Keratinocyte (primary cell): ENCODE measurements at regions not wholly inside any gene's neighbourhood (a gene's known extent, or its start where the extent isn't known, plus 50 kb on each side); places are given as distances from the start of the nearest gene placed in this dataset.

Experiments
- CTCF ChIP-seq, 3 experiments: IDR thresholded peaks in 1 of 3; conservative IDR thresholded peaks in 1 of 3; optimal IDR thresholded peaks in 1 of 3; 2 replicates in 2 of 3; 3 replicates in 1 of 3; pipeline versions ENCODE3 to v1.5.1; 2011; ENCODE audit warnings: low read length in 3 of 3, mild to moderate bottlenecking in 3 of 3, moderate library complexity in 2 of 3, control low read depth in 1 of 3, inconsistent platforms in 1 of 3; ENCODE audit not compliant: insufficient read depth in 2 of 3; ENCODE audit errors: extremely low read depth in 1 of 3
- EZH2 ChIP-seq: IDR thresholded peaks from one replicate; pipeline ENCODE4 v1.6.1; 2012; ENCODE audit warnings: inconsistent platforms, mild to moderate bottlenecking, low read length, moderate library complexity

- TF ChIP-seq CTCF (optimal IDR thresholded peaks at IDR 0.05 in 1 of 3, IDR thresholded peaks at IDR 0.05 in 1 of 3, conservative IDR thresholded peaks at IDR 0.05 in 1 of 3; ENCODE audit: extremely low read depth in 1 of 3, insufficient read depth in 2 of 3, low read length in 3 of 3) (no peak), EZH2 (no peak)
Observed at GRCh38 chr18:55840601-55841170, 252.7 kb upstream of the TCF4 start.
